ENCODE measurements at regions not wholly inside any gene's neighbourhood (a gene's known extent, or its start where the extent isn't known, plus 50 kb on each side); places are given as distances from the start of the nearest gene placed in this dataset.
"Not testable (repeated sequence)": the region's sequence is repeated elsewhere in the genome, so short reads cannot be mapped to it uniquely, and the experiment has no call there.

DNA sequence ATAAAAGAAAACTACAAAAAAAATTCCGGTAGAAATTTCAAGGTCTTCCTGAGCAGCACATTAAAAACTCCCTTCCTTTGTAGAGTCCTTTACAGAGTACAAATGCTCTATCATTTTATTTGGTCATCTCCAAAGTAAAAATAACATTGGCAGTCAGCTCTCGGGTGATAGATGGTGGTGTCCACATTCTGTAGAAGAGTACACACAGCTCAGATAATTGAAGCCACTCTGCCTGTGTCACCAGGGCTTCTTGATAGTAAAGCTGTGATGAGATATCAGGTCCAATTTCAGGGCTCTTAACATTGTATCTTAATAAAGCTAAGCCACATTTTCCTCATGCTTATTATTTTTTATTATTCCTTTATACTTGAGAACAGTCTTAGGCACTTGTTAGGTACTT, 371.6 kb downstream of the TAFA4 start:
- Histone ChIP-seq H3K9me3 (no peaks in the 10 kb centered on the region), H3K27me3 (no peaks in the 10 kb centered on the region), H3K4me1 (no peaks in the 10 kb centered on the region), H3K36me3 (no peaks in the 10 kb centered on the region), H3K27ac (no peak overlapping the region), H3K4me3 (no peak overlapping the region)
- no peak for DNase-seq
- intact Hi-C loops (cut with DNase I; ENCODE audit: low total_unique reads), result no loop called here
- TF ChIP-seq POLR2A (IDR thresholded peaks at IDR 0.05), result no peak
- TF ChIP-seq, protein P1, sequence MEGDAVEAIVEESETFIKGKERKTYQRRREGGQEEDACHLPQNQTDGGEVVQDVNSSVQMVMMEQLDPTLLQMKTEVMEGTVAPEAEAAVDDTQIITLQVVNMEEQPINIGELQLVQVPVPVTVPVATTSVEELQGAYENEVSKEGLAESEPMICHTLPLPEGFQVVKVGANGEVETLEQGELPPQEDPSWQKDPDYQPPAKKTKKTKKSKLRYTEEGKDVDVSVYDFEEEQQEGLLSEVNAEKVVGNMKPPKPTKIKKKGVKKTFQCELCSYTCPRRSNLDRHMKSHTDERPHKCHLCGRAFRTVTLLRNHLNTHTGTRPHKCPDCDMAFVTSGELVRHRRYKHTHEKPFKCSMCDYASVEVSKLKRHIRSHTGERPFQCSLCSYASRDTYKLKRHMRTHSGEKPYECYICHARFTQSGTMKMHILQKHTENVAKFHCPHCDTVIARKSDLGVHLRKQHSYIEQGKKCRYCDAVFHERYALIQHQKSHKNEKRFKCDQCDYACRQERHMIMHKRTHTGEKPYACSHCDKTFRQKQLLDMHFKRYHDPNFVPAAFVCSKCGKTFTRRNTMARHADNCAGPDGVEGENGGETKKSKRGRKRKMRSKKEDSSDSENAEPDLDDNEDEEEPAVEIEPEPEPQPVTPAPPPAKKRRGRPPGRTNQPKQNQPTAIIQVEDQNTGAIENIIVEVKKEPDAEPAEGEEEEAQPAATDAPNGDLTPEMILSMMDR (IDR thresholded peaks at IDR 0.05), result no peak

- Histone ChIP-seq H3K4me1 (no peaks in the 10 kb centered on the region), H3K27me3 (no peaks in the 10 kb centered on the region), H3K4me3 (no peak overlapping the region), H3K36me3 (no peaks in the 10 kb centered on the region), H3K9me3 (no peaks in the 10 kb centered on the region), H3K27ac (no peak overlapping the region)
- no peak for DNase-seq
- intact Hi-C loops (cut with DNase I; ENCODE audit: low total_unique reads), result no loop called here
- TF ChIP-seq, protein P1 (IDR thresholded peaks at IDR 0.05), result no peak
- no peak for TF ChIP-seq POLR2A (IDR thresholded peaks at IDR 0.05)
Measured at GRCh38 chr3:68535782-68536181, 396.6 kb downstream of the TAFA4 start.

- H3K27ac ChIP-seq, result no peak overlapping the region
- no peak overlapping the region for H3K4me3 ChIP-seq
- H3K4me1 ChIP-seq, result no peaks in the 10 kb centered on the region
- no peak for DNase-seq
- H3K27me3 ChIP-seq, result no peaks in the 10 kb centered on the region
- H3K9me3 ChIP-seq, result no peaks in the 10 kb centered on the region
- no peaks in the 10 kb centered on the region for H3K36me3 ChIP-seq
- TF ChIP-seq, protein P1 (IDR thresholded peaks at IDR 0.05), result no peak
- TF ChIP-seq POLR2A (IDR thresholded peaks at IDR 0.05), result no peak
- intact Hi-C loops (cut with DNase I; ENCODE audit: low total_unique reads), result no loop called here
Measured at GRCh38 chr3:68523330-68523729, 409.0 kb downstream of the TAFA4 start.

DNA sequence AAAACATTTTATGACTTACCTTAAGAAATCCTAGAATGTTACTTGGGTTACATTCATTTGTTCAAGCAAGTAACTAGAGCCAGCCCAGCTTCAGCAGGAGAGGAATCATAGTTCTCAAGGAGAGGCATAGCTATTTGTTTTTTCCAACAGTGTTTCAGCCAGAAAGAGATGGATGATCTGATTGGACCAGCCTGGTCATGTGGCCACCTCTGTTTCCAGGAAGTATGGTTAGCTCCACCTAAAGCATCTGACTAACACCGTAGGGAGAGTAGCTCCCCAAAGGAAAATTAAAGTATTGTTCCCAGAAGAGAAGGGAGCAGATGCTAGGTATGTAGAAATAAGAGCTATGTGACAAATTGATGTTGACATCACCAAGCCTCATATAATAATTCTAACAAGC, 417.1 kb downstream of the TAFA4 start:
- Histone ChIP-seq H3K36me3 (no peaks in the 10 kb centered on the region), H3K4me1 (no peaks in the 10 kb centered on the region), H3K27me3 (no peaks in the 10 kb centered on the region), H3K27ac (no peak overlapping the region), H3K4me3 (no peak overlapping the region), H3K9me3 (no peaks in the 10 kb centered on the region)
- no peak for DNase-seq
- intact Hi-C loops (cut with DNase I; ENCODE audit: low total_unique reads), result no loop called here
- TF ChIP-seq POLR2A (IDR thresholded peaks at IDR 0.05), result no peak
- TF ChIP-seq, protein P1 (IDR thresholded peaks at IDR 0.05), result no peak

DNA sequence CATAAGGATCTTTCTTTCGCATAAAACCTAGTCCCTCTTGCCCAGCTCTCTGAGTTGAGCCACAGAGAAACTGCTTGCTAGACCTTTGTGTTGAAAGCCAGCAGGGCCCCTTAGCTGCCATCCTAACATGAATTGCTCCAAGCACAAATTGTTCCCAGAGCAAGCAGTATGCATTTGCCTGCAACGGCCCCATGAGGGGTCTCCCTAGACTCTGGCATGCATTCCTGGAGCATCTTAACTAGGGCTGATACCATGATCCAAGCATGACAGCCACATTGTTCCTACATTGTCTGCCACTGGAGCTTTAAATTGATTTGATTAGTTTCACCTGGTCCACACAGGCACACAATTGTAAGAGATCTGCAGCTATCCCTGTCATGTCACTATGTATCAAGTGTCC, 428.1 kb downstream of the TAFA4 start:
- DNase-seq, result no peak
- H3K9me3 ChIP-seq, result no peaks in the 10 kb centered on the region
- no peak overlapping the region for H3K4me3 ChIP-seq
- TF ChIP-seq, protein P1 (IDR thresholded peaks at IDR 0.05), result no peak
- TF ChIP-seq POLR2A (IDR thresholded peaks at IDR 0.05), result no peak
- no peak overlapping the region for H3K27ac ChIP-seq
- H3K4me1 ChIP-seq, result no peaks in the 10 kb centered on the region
- no peaks in the 10 kb centered on the region for H3K36me3 ChIP-seq
- H3K27me3 ChIP-seq, result no peaks in the 10 kb centered on the region
- intact Hi-C loops (cut with DNase I; ENCODE audit: low total_unique reads), result no loop called here

GRCh38 chr3:68485845-68486244, 446.5 kb downstream of the TAFA4 start:
- H3K4me1 ChIP-seq; H3K4me3 ChIP-seq; DNase-seq; H3K9me3 ChIP-seq; H3K27me3 ChIP-seq; H3K27ac ChIP-seq; H3K36me3 ChIP-seq; intact Hi-C loops (cut with DNase I; ENCODE audit: low total_unique reads): not testable (repeated sequence)
